ENCODE measurements at regions not wholly inside any gene's neighbourhood (a gene's known extent, or its start where the extent isn't known, plus 50 kb on each side); places are given as distances from the start of the nearest gene placed in this dataset.
A peak's percentile ranks its signal among the peaks of the same experiment; 100 is the strongest.
"Not testable (repeated sequence)": the region's sequence is repeated elsewhere in the genome, so short reads cannot be mapped to it uniquely, and the experiment has no call there.

DNA sequence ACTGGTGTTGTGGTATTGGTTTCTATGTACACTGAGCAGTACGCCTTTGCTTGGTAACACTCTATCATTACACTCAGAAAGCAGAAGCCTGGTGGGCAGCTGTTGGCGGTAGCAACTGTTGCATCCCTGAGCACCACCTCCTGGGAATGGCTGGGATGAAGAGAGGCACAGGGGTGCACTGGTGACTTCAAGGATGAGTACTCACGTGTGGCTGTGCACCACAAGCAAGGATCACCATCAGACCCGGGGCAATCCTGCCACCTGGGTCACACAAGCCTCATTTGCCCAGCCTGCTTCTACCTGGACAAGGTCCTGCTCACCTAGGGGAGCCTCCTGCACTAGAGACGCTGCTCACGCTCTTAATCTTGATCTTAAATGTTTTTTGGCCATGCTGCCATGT is 336.4 kb downstream of the SI start:
- DNase-seq = no peak

DNA sequence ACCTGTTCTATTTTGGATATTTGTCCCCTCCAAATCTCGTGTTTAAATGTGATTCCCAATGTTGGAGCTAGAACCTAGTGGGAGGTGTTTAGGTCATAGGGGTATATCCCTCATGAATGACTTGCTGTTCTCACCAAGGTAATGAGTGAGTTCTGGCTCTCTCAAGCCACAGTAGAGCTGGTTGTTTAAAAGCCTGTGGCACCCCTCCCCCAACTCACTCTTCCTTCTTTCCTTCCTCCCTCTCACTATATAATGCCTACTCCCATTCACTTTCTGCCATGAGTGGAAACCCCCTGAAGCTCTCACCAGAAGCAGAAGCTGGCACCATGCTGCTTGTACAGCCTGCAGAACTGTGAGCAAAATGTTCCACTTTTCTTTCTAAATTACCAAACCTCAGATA is 341.1 kb downstream of the SI start:
- DNase-seq = no peak

DNA sequence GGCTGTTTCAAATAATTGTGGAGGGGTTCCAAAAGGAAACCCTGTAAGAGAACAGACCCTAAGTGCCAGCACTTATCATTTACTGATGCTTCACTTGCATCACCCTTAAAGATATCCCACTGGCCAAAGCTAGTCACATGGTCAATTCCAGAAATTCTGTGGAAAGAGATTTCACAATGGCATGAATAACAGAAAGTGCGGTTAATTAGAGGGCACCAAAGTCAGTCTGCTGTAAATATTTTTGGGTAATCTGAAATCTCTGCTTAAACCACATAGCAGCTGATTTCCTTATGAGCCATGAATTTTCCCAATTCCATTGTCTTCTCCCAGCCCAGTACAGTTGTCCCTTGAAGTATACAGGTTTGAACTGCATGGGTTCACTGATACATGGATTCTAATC is 346.1 kb downstream of the SI start:
- DNase-seq = no peak

DNA sequence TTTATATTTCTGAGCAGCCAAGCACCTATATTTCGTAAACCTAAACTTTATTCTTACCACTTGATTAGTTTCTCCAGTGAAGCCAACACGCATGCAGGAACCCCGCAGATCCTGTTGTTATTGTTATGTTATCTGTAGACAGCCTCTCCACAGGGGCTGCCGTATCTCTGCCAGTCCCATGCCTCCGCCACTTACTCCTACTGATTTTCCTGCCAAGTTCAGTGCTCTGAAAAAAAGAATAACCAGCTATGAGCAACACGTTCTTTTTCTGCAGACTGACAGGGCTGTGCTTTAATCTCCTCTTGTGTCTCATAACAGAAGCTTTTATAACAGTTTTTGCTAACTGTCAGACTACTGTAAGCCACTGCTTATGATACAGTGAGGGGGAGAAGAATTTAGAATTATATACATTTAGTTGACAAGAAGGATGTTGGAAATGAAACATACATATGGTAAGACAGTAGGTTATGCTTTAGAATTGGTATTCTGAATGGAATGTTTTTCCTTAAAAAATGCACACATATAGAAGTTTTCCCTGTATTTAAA is 347.4 kb downstream of the SI start:
- no peak for DNase-seq

DNA sequence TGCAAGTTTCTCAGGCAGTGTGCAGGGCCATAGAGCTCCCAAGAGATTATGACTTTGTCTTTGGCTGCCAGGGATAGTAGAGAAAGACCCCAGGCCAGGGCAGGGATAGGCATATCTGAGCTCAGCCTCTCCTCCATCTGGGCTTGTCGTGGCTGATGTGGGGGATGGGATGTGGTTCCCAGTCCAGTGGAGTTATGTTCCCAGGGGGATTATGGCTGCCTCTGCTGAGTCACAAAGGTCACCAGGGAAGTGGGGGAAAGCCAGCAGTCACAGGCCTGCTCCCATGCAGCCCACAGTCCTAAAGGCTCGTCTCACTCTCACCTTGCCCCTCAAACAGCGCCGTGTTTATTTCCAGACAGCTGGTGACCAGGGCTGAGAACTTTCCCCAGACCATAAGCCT is 354.9 kb downstream of the SI start:
- no peak for DNase-seq

DNA sequence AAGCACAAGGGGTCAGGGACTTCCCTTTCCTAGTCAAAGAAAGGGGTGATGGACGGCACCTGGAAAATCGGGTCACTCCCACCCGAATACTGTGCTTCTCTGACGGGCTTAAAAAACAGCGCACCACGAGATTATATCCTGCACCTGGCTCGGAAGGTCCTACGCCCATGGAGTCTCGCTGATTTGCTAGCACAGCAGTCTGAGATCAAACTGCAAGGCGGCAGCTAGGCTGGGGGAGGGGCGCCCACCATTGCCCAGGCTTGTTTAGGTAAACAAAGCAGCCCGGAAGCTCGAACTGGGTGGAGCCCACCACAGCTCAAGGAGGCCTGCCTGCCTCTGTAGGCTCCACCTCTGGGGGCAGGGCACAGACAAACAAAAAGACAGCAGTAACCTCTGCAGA is 375.5 kb downstream of the SI start:
- DNase-seq = not testable (repeated sequence)

DNA sequence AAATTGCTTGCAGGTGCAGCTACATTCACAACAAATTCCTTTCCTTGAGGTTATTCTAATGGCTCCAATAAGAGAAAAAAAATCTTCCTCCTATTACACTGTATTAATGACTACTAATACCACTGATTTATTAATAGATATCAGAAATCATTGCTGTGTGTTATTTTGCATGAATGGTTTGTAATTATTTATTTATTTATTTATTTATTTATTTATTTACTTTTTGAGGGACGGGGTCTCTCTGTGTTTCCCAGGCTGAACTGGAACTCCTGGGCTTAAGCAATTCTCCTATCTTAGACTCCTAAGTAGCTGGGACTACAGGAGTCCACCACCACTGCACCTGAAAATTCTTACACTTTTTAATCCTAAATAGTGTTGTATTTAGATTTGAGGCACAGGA is 390.4 kb downstream of the SI start:
- DNase-seq = no peak

DNA sequence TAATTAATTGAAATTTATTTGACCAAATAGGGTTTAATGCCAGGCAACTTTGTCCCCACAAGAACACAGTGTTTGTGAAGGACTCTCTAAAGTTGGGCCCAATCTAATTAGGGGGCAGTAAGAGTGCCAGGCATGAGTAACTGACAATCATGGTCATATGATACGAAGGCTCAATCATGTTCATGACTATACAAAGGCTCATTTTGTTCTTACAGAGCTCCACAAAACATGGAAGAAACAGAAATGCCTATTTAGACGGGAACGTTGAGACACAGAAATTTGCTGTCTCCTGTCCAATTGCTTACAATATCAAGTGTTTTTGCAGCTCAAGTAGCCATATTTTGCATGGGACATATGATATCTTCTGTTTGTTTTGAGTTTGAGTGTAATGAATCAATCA is 391.1 kb downstream of the SI start:
- DNase-seq = no peak

DNA sequence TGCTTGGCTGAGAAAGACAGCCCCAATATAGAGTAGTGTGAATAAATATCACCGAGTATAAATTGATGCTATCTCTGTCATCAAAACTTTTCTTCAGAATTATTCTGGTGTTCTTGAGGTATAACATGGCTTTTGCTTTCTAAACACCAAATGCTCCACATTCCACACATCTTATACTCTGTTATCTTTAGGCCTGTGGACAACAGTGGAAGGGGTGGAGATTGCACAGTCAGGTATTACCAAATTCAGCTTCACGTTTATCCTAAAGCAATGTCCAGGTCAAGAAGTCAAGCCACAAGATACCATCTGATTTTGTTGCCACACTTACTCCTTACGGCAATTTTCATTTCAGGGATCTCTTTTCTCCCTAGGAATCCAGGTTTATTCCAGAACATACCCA is 394.8 kb downstream of the SI start:
- DNase-seq = no peak

DNA sequence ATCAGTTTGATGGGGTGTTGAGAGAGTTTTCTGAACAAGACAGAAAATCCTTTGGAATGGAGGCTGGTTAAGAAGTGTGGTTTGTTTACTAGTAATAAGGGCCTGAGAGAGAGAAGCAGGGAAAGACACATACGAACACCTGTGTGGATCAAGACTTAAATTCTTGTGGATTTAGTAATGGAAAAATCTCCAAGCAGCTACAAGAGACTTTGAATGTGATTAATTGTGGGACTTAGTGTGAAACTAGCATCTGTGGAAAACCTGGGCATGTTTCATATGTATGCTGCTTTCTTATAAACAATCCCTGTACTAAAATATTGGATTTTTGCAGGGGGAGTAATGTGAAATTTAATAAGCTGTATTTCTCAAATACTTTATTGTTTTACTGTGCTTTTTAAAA is 399.1 kb downstream of the SI start:
- no peak for DNase-seq

DNA sequence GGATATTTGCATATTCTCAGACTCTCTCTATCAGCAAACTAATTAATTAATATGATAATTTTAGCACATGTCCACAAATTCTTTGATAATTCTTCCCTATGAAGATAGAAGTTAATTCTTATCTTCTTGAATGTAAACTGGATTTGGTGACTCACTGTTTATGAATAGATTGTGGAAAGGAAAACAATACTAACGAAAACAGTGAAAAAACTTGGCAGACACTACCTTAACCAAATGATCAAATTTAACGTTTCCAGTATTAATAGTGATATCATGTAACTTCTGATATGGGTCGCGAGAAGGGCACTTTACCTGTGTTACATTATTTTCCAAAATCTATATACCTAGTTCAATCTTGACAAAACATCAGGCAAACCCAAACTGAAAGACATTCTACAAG is 401.0 kb downstream of the SI start:
- no peak for DNase-seq

DNA sequence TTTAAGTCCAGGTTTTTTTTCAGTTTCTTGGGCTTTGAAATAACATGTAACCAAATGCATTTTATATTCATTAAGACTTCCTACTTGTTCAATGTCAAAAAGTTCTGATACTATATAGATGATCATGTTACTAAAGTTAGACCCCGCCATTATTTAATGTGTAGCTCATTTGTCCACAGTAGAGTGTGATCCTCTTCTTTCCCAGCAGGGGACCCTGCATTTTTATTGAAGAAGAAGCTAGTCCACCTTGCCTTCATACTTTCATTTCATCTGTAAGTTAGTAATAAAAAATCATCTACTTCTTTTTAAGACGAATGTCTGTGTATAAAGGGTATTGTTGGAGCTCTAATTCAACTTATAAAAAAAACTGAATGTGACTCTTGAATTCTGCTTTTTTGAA is 404.6 kb downstream of the SI start:
- DNase-seq = peak; percentile 1

DNA sequence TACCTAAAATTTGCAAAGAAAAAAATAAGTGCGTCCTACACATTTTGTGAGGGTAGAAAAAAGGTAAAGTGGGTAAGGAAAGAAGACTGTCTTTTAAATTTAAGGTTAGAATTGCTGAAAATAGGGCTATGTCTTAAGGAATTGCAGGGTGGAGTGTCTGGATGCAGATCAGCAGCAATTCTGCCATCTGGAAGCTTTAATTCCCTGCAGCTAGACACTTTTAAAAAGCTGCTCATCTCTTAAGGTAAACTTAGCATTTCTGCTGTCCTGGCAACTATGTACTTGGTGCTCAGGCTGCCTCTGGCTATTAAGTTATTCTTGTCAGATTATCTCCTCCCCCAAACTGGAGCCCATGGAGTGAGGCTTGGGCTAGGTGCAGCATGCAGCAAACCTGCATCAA is 420.2 kb downstream of the SI start:
- DNase-seq = no peak

DNA sequence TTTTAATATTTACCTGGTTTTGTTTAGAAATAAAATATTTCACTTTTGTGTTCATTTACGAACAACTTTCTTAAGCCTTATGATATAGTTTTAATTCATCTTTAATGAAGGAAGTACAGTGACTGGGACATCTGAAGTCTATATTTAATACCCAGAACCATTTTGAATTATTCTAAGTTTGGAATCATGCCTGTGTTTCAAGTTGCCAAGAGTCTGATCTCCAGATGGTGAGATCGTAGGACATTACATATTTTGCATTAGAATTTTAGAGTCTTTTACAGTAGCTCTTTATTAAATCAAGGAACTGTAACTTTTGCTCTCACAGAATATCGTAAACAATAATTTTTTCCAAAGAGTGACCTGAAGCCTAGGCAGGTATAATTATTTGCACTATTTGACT is 420.7 kb downstream of the SI start:
- no peak for DNase-seq

DNA sequence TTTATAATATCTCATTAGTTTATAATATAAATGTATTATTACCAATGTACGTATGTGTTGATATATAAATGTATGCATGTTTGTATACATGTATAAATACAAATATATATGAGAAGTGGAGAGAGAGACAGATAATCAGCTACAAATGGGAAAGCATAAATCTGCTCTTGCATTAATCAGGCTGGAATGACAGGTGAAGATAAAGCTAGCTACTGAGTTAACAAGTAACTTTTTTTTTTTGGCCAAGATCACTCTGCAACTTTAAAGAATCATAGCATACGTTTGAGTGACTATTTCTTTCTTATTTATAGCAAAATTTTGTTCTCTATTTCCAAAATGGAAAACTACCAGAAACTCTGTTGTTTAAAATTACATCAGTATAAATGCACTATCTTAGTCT is 422.8 kb downstream of the SI start:
- DNase-seq = no peak

DNA sequence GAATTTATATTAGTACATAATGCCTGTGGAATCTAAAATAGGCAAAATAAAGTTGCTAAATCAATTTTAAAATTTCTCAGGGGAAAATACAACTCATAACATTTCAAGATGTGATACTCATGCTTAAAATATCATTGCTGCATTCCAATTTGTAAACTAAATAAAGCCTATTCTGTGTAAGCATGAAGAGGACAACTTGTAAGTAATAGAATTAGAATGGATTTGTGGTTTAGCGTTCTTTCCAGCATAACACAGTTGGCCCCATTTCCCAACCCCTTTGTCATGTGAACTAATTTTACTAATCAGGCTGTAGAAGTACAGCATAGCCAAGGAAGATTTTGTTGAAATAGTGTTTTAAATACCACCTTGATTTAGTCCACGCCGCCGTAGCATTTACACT is 437.2 kb downstream of the SI start:
- DNase-seq = no peak

DNA sequence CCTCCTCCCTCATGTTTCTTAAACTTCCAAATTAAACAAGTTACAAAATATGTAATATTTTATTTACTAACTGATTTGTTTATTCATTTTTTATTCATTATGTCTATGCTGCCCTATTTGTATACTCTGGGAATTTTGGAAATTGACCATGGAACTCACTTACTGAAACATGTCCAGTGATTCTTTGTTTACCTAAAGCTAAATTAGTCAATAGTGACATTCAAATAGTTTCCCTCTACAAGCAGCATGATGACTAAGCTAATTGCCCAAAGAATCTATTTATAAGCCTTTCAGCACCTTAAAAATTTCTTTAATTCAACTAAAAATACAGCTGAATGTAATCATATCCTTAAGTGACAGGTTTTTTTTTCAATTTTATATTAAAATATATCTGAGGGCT is 437.7 kb downstream of the SI start:
- no peak for DNase-seq

DNA sequence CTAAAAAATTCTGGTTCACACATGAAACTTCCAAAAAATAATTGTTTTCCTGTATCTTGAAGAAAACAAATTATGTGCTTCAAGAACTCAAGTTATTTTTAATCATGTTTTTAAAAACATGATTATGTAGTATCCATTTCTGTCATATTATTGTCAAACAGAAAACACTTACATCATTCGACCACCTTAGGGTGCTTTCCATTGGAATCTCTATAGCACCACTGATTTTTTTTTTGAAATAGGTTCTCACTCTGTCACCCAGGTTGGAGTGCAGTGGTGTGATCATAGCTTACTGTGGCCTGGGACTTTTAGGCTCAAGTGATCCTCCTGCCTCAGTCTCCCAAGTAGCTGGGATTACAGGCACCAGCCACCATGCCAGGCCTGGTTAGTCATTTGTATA is 457.3 kb downstream of the SI start:
- no peak for DNase-seq

DNA sequence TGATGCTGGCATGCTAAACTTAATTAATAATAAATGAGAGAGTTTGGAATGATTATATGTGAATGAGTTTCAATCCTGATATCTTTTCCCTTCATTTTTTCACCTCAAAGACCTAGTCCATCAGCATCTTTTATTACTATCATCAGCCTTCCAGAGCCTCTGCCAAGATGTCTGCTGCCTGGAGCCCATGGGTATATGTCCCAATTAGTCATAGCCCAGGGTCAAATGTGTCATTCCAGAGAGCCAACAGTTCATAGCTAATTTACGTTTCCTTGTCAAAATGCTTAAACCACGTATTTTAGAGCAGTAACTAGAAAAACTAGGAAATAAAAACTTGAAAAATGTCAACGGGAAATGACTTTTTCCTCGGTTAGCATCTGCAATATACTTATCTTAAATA is 457.9 kb downstream of the SI start:
- no peak for DNase-seq

DNA sequence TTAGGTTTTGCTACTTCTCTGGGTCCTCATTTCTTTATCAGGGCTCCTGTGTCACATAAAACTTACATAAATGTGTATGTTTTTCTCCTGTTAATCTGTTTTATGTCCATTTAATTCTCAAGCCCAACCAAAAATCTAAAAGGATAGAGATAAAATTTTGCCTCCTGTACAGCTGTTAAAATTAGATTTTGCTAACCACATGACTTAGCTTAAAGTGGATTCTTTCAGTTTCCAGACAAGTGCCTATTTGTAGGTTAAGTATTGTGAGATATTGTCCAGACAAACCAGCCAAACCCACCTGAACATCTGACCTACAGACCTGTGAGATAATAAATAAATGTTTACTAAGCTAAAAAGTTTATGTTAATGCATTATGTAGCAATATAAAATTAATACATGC is 465.5 kb downstream of the SI start:
- DNase-seq = no peak

DNA sequence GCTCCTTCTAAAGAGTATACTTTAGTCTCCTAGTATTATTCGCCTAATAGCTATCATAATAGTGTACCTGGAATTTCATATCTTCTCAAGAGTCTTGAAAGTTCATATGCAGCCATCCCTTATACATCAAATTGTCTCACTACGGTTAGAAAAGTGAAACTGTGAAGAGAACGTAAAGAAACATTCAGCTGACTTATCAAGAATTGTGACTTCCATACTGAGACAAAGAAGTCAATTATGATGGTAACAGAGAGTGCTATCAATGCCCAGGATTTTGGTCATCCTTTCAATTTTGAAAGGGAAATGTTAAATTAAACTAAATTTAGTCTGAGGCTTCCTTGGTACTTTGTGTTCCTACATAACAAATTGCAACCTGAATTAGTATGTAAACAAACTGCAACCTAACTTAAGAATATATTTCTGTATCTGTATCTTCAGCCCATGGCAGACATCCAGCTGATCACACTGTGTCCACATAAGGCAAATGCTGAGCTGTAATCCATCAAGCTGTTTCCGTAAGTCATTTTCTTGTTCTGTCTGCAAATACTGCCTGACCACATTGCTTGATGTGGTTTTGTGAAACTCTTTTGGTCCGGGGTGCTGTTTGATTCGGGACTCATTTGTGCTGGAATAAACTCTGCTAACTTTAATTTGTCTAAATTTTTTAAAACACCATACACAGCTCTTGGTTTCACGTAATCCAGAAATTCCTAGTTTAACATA is 469.6 kb downstream of the SI start:
- no peak for DNase-seq

DNA sequence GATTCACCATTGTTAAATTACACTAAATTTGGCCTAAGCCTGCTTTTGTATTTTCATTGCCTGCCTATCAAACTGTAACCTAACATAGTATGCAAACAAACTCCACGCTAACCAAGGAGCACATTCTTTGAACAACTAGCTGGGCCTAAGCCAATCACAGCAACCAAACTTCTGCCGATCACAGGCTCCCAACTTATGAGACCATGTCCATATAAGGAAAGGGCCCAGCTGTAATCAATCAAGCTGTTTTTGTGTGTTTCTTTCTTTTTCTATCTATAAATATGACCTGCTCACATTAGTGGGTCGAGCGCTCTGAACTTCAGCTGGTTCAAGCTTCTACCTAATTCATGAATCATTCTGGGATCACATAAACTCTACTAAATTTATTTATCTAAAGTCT is 473.6 kb downstream of the SI start:
- no peak for DNase-seq

DNA sequence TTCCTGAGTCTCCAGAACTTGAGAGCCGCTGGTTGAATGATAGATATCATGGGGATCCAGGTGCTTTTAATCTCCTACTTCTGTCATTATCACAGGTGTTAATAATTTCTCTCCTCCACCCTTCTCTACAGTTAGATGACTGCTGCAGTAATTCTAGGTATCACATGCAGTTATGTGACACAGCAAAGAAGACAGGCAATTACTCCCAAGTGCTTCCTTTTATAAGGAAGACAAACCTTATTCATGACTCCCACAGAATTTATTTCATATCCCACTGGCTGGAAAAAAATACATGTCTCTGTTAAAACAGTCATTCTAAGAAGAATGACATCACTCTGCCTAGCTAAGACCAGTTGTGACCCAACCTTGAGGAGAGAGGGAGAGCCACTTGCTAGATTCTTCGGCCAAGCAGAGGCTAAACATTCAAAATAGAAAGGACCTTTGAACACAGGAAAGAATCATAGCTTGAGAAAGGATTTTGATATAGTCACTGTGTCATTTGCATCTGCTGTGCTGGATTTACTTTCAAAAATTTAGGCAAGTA is 500.6 kb downstream of the SI start:
- DNase-seq = no peak

DNA sequence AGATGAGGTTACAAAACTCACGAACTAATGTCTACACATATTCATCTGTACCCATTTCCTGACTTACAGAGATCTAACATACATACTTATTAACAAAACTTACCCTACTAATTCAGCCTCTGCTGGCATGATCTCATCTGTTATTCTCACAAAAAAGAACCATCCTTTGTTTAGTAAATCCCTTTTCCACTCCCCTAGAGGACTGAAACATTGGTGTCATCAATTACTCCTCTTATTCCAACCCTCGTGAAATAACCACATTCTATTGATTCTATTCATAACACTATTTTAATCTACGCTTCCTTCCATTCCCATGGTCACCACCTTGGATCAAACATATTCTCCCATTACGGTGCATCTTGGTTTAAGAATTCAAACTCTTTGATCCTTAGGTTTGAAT is 505.9 kb downstream of the SI start:
- DNase-seq = no peak

DNA sequence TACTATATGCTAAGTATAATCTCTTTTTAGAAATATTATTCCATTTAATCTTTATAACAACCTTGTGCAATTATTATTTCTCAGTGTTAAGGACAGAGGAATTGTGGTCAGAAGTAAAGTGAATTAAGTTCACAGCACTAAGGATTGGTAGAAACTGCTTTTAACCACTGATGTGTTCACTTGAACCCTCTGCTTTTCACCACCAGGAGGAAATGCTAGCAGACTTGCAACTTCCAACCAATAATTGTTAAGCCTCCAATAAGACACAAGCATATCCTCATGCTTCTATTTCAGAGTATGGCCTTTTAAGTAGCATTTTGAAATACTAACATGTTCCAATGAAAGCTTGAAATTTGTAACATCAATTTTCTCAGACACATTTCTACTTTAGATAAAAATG is 527.4 kb downstream of the SI start:
- no peak for DNase-seq

Measured in hematopoietic multipotent progenitor cell treated with erythropoietin and hydrocortisone succinate and interleukin-3 and kit ligand, for 6 days (in vitro differentiated cells).